ENCODE measurements at regions not wholly inside any gene's neighbourhood (a gene's known extent, or its start where the extent isn't known, plus 50 kb on each side); places are given as distances from the start of the nearest gene placed in this dataset.

- DNase-seq (ENCODE audit: low read depth in 2 of 2): no peak
- no peaks in the 10 kb centered on the region for H3K36me3 ChIP-seq (ENCODE audit: control insufficient read depth, insufficient read depth, low read length)
- H3K9me3 ChIP-seq (ENCODE audit: control insufficient read depth, insufficient read depth, low read depth, low read length): no peaks in the 10 kb centered on the region
- H3K27me3 ChIP-seq (ENCODE audit: control insufficient read depth, insufficient read depth, low read length): no peaks in the 10 kb centered on the region
- H4K20me1 ChIP-seq (ENCODE audit: control insufficient read depth, extremely low read depth, insufficient read depth, low read length): no peaks in the 10 kb centered on the region
- TF ChIP-seq CTCF (conservative IDR thresholded peaks at IDR 0.05 in 1 of 2, IDR thresholded peaks at IDR 0.05 in 1 of 2; ENCODE audit: low read depth in 1 of 2, low read length in 2 of 2): no peak
- no peak for TF ChIP-seq EZH2 (IDR thresholded peaks at IDR 0.05; ENCODE audit: low read length, missing control alignments)
- no peak overlapping the region for H2AFZ ChIP-seq (ENCODE audit: low read length)
- no peaks in the 10 kb centered on the region for H3K79me2 ChIP-seq (ENCODE audit: control insufficient read depth, insufficient read depth, low read length)
- H3K27ac ChIP-seq (ENCODE audit: insufficient read depth, low read length): no peak overlapping the region
- no peak overlapping the region for H3K4me3 ChIP-seq (replicated peaks in 1 of 4; ENCODE audit: control extremely low read depth in 1 of 4, insufficient read depth in 1 of 4, low read depth in 3 of 4, low read length in 4 of 4)
- no peak overlapping the region for H3K4me2 ChIP-seq (ENCODE audit: extremely low read depth, insufficient read depth, low read length)
- H3K9ac ChIP-seq (ENCODE audit: insufficient read depth, low read length): no peak overlapping the region
- H3K4me1 ChIP-seq (ENCODE audit: control insufficient read depth, extremely low read depth, insufficient read depth, low read length): no peaks in the 10 kb centered on the region
Measured at GRCh38 chr12:60165781-60166180, 570.0 kb downstream of the SLC16A7 start.

GRCh38 chr12:60168441-60168840 lies 572.6 kb downstream of the SLC16A7 start:
- H3K9ac ChIP-seq (ENCODE audit: insufficient read depth, low read length): no peak overlapping the region
- H3K36me3 ChIP-seq (ENCODE audit: control insufficient read depth, insufficient read depth, low read length): no peaks in the 10 kb centered on the region
- H4K20me1 ChIP-seq (ENCODE audit: control insufficient read depth, extremely low read depth, insufficient read depth, low read length): no peaks in the 10 kb centered on the region
- no peaks in the 10 kb centered on the region for H3K9me3 ChIP-seq (ENCODE audit: control insufficient read depth, insufficient read depth, low read depth, low read length)
- H3K79me2 ChIP-seq (ENCODE audit: control insufficient read depth, insufficient read depth, low read length): no peaks in the 10 kb centered on the region
- no peak overlapping the region for H3K4me3 ChIP-seq (replicated peaks in 1 of 4; ENCODE audit: control extremely low read depth in 1 of 4, insufficient read depth in 1 of 4, low read depth in 3 of 4, low read length in 4 of 4)
- H2AFZ ChIP-seq (ENCODE audit: low read length): peak overlapping the region; percentile 21
- no peak overlapping the region for H3K27ac ChIP-seq (ENCODE audit: insufficient read depth, low read length)
- H3K4me2 ChIP-seq (ENCODE audit: extremely low read depth, insufficient read depth, low read length): no peak overlapping the region
- H3K27me3 ChIP-seq (ENCODE audit: control insufficient read depth, insufficient read depth, low read length): no peaks in the 10 kb centered on the region
- no peak for TF ChIP-seq CTCF (conservative IDR thresholded peaks at IDR 0.05 in 1 of 2, IDR thresholded peaks at IDR 0.05 in 1 of 2; ENCODE audit: low read depth in 1 of 2, low read length in 2 of 2)
- TF ChIP-seq EZH2 (IDR thresholded peaks at IDR 0.05; ENCODE audit: low read length, missing control alignments): no peak
- H3K4me1 ChIP-seq (ENCODE audit: control insufficient read depth, extremely low read depth, insufficient read depth, low read length): no peaks in the 10 kb centered on the region
- no peak for DNase-seq (ENCODE audit: low read depth in 2 of 2)

DNA sequence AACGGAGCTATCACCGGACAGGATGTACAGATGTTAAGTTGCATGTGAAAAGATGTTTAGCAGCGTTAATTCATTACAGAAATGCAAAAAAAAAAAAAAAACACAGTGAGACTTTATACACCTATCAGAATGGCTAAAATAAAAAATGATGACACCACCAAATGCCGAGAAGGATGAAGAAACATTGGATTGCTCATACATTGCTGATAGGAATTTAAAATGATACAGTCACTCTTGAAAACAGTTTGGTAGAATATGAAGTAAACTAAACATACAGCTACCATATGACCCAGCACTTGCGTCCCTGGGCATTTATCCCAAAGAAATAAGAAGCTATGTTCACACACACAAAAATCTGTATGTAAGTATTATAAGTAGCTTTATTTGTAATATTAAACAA lies 574.1 kb downstream of the SLC16A7 start:
- DNase-seq (ENCODE audit: low read depth in 2 of 2): peak; percentile 12 to 15
- TF ChIP-seq CTCF (conservative IDR thresholded peaks at IDR 0.05 in 1 of 2, IDR thresholded peaks at IDR 0.05 in 1 of 2; ENCODE audit: low read depth in 1 of 2, low read length in 2 of 2): no peak
- TF ChIP-seq EZH2 (IDR thresholded peaks at IDR 0.05; ENCODE audit: low read length, missing control alignments): no peak
- H4K20me1 ChIP-seq (ENCODE audit: control insufficient read depth, extremely low read depth, insufficient read depth, low read length): no peaks in the 10 kb centered on the region
- H3K27ac ChIP-seq (ENCODE audit: insufficient read depth, low read length): no peak overlapping the region
- no peak overlapping the region for H3K4me2 ChIP-seq (ENCODE audit: extremely low read depth, insufficient read depth, low read length)
- no peak overlapping the region for H3K4me3 ChIP-seq (replicated peaks in 1 of 4; ENCODE audit: control extremely low read depth in 1 of 4, insufficient read depth in 1 of 4, low read depth in 3 of 4, low read length in 4 of 4)
- H3K36me3 ChIP-seq (ENCODE audit: control insufficient read depth, insufficient read depth, low read length): no peaks in the 10 kb centered on the region
- H3K27me3 ChIP-seq (ENCODE audit: control insufficient read depth, insufficient read depth, low read length): no peaks in the 10 kb centered on the region
- H3K79me2 ChIP-seq (ENCODE audit: control insufficient read depth, insufficient read depth, low read length): no peaks in the 10 kb centered on the region
- H2AFZ ChIP-seq (ENCODE audit: low read length): no peak overlapping the region
- no peaks in the 10 kb centered on the region for H3K9me3 ChIP-seq (ENCODE audit: control insufficient read depth, insufficient read depth, low read depth, low read length)
- H3K4me1 ChIP-seq (ENCODE audit: control insufficient read depth, extremely low read depth, insufficient read depth, low read length): peaks cover 2% of the 10 kb centered on the region
- H3K9ac ChIP-seq (ENCODE audit: insufficient read depth, low read length): no peak overlapping the region

Measured in fibroblast of lung (primary cell).